Transverse colon (tissue), 4 donors: ENCODE measurements at regions not wholly inside any gene's neighbourhood (a gene's known extent, or its start where the extent isn't known, plus 50 kb on each side); places are given as distances from the start of the nearest gene placed in this dataset.

ENCODE experiments used
- POLR2A ChIP-seq: fragments of 450-650 bp; IDR thresholded peaks from one replicate; pipeline ENCODE4 v1.6.1; 2016; ENCODE audit warnings: antibody characterized with exemption, mild to moderate bottlenecking, moderate library complexity
- POLR2AphosphoS5 ChIP-seq, 3 donors: sonication (generic); formaldehyde crosslinking; IDR thresholded peaks; one replicate each; pipeline ENCODE4 v1.6.1; 2016; ENCODE audit warnings: antibody characterized with exemption in 3 of 3
- TF ChIP-seq, protein P1 (sequence below), 5 experiments: fragments of 200-600 bp in 3 of 5; fragments of 450-650 bp in 2 of 5; sonication (generic) in 3 of 5; IDR thresholded peaks; 1 replicate in 2 of 5; 2 replicates in 3 of 5; pipeline ENCODE4 v1.5.1; 2016 to 2017; ENCODE audit warnings: antibody characterized with exemption in 5 of 5, inconsistent platforms in 3 of 5, mild to moderate bottlenecking in 2 of 5, moderate library complexity in 1 of 5

- TF ChIP-seq POLR2AphosphoS5 (IDR thresholded peaks at IDR 0.05) (no peak), POLR2A (no peak)
- TF ChIP-seq, protein P1, sequence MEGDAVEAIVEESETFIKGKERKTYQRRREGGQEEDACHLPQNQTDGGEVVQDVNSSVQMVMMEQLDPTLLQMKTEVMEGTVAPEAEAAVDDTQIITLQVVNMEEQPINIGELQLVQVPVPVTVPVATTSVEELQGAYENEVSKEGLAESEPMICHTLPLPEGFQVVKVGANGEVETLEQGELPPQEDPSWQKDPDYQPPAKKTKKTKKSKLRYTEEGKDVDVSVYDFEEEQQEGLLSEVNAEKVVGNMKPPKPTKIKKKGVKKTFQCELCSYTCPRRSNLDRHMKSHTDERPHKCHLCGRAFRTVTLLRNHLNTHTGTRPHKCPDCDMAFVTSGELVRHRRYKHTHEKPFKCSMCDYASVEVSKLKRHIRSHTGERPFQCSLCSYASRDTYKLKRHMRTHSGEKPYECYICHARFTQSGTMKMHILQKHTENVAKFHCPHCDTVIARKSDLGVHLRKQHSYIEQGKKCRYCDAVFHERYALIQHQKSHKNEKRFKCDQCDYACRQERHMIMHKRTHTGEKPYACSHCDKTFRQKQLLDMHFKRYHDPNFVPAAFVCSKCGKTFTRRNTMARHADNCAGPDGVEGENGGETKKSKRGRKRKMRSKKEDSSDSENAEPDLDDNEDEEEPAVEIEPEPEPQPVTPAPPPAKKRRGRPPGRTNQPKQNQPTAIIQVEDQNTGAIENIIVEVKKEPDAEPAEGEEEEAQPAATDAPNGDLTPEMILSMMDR (IDR thresholded peaks at IDR 0.05), result no peak
These were observed 537.9 kb downstream of the IQCM start for GRCh38 chr4:149277705-149278104.
